Right kidney (tissue), 1 donor: ENCODE measurements at regions not wholly inside any gene's neighbourhood (a gene's known extent, or its start where the extent isn't known, plus 50 kb on each side); places are given as distances from the start of the nearest gene placed in this dataset.
"Not testable (repeated sequence)": the region's sequence is repeated elsewhere in the genome, so short reads cannot be mapped to it uniquely, and the experiment has no call there.

ENCODE experiments used
- DNase-seq: peaks from one replicate; pipeline ENCODE4 v3.0.0-alpha.2; 2016

DNA sequence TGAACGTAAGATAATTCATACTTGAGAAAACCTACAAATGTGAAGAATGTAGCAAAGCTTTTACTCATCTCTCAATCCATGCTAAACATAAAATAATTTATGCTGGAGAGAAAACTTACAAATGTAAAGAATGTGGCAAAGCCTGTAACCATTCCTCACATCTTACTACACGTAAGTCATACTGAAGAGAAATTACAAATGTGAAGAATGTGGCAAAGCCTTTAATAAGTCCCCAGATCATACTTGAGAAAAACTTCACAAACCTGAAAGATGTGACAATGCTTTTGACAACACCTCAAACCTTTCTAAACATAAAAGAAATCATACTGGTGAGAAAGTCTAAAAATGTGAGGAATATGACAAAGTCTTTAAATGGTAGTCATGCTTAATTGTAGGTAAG, 89.4 kb downstream of the ZNF675 start:
- DNase-seq: no peak

GRCh38 chr19:23596872-23597271, 90.1 kb downstream of the ZNF675 start:
- no peak for DNase-seq

- DNase-seq: not testable (repeated sequence)
Observed at GRCh38 chr19:23594311-23594710, 92.7 kb downstream of the ZNF675 start.

GRCh38 chr19:23587546-23587945, 99.5 kb downstream of the ZNF675 start:
- DNase-seq: no peak

DNA sequence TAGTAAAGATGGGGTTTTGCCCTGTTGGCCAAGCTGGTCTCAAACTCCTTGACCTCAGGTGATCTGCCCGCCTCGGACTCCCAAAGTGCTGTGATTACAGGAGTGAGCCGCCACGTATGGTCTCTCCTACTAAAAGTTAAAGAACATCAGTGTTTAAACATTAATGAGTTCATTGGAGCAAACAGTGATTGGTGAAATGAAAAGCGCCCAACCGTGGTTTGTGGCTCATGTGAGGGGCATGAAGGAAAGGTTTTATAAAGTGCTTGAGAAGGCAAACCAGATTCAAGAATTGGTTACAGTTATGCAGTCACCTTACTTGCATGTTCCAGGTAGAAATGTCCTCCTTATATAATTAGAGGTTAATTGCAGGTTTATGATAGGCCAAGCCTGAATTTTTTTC, 109.5 kb downstream of the ZNF675 start:
- no peak for DNase-seq

DNA sequence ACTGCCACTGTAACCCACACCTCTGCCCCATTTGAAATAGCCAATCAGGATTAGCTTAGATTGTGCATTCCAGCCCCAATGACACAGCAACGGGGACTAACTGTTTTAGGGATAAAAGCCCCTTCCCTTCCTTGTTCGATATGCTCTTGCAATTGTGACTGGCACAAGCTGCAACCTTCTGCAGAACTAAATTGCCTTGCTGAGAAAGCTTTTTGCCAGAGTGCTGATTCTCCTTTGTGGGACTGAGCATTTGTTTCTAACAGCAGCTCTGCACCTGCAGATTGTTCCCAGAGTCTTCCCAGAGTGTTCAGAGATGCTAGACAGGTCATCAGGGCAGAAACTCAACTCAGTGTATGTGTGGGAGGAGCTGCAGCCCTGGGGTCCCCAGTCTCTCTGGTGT, 115.8 kb downstream of the ZNF675 start:
- DNase-seq: no peak

DNA sequence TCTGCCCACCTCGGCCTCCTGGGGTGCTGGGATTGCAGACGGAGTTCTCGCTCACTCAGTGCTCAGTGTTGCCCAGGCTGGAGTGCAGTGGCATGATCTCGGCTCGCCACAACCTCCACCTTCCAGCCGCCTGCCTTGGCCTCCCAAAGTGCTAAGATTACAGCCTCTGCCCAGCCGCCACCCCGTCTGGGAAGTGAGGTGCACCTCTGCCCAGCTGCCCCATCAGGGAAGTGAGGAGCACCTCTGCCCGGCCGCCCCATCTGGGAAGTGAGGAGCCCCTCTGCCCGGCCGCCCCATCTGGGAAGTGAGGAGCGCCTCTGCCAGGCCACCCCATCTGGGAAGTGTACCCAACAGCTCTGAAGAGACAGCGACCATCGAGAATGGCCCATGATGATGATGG, 118.9 kb downstream of the ZNF675 start:
- not testable (repeated sequence) for DNase-seq

DNA sequence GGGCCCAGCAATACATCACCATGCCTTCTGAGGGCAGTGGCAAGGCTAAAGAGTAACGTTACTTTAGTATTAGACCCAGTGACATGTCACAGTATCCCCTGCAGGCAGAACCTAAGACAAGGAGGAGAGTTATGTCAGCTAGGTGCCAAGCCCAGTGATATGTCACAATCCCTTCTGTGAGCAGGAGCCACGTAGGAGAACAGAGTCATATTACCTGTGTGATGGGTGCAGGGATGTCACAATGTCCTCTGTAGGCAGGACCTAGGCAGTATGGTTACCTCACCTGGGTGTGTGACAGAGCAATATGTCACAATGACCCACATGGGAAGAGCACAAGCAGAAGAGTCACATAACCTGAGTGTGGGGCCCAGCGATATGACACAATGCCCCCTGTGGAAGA, 121.8 kb downstream of the ZNF675 start:
- no peak for DNase-seq

DNA sequence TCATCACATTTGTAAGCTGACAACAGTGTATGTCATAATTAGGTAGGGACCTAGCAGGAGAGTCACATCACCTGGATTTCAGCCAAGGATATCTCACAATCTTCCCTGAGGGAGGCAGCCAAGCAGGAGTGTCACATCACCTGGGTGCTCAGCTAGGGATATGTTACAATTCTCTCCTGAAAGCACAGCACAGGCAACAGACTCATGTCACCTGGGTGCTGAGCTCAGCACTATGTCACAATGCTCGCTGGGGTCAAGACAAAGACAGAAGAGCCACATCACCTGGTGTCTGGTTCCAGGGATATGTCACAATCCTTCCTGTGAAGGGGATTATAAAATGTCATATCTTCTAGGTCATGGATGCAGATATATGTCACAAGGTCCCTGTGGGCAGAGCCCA, 123.7 kb downstream of the ZNF675 start:
- no peak for DNase-seq

DNA sequence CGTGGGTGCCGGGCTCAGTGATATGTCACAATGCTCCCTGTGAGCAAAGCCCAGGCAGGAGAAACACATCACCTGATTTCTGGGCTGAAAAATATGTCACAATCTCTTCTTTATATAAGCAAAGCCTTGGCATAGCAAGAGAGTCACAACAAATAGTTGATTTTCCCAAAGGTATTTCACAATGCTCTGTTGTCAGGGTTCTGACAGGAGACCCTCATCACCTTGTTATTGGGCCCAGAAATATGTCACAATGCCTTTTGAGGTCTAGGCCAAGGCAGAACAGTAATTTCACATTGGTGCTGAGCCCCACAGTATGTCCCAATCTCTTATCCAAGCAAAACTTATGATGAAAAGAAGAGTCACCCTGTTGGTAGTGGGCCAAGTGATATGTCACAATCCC, 125.7 kb downstream of the ZNF675 start:
- DNase-seq: no peak

DNA sequence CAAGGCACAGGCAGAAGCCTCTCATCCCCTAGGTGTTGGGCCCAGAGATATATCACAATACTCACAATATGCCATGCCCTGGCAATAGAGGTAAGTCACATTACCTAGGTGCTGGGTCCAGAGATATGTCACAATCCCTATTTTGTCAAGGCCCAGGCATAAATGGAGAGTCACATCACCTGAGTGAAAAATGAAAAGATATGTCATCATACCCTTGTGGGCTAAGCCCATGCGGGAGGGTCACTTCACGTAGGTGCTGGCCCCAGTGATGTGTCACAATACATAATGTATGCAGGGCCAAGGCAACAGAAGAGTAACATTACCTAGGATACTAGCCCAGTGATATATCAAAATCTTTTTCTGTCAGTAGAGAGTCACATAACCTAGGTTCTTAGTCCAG, 127.0 kb downstream of the ZNF675 start:
- DNase-seq: no peak

GRCh38 chr19:23558541-23558940, 128.5 kb downstream of the ZNF675 start:
- DNase-seq: no peak

DNA sequence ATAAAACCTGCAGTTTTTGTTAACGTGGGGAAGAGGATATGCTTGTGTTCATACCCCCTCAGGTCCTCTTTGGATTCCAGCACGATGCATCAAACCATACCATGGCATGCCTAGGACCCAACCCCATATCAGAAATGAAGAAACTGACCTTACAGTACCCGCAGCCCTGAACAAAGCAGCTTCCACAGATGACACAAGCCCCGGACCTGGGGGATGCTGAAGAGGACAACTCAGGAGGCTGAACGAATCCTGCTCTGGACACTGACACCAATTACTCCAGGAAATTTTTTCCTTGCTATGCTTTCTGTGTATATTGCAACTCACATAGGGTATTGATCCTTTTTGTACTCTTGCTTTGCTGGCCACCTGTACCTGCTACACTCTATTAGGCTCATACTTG, 129.6 kb downstream of the ZNF675 start:
- DNase-seq: no peak

GRCh38 chr19:23554548-23554947, 132.5 kb downstream of the ZNF675 start:
- no peak for DNase-seq

DNA sequence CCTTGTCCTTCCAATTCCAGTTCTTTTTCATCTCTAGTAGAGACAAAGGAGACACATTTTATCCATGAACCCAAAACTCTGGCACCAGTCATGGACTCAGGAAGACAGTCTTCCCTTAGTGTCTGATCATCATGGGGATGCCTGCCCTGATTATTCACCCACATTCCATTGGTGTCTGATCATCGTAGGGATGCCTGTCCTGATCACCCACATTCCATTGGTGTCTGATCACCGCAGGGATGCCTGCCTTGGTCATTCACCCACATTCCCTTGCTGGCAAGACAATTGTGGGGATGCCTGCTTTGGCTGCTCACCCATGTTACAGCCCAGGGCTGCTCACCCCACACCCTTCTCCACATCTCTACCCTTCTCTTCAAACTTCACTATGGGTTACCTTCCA, 136.9 kb downstream of the ZNF675 start:
- DNase-seq: not testable (repeated sequence)

- no peak for DNase-seq
Observed at GRCh38 chr19:23547816-23548430, 139.1 kb downstream of the ZNF675 start.

- no peak for DNase-seq
Observed at GRCh38 chr19:23547156-23547555, 139.9 kb downstream of the ZNF675 start.

- no peak for DNase-seq
Observed at GRCh38 chr19:23543351-23543750, 143.7 kb downstream of the ZNF675 start.

DNA sequence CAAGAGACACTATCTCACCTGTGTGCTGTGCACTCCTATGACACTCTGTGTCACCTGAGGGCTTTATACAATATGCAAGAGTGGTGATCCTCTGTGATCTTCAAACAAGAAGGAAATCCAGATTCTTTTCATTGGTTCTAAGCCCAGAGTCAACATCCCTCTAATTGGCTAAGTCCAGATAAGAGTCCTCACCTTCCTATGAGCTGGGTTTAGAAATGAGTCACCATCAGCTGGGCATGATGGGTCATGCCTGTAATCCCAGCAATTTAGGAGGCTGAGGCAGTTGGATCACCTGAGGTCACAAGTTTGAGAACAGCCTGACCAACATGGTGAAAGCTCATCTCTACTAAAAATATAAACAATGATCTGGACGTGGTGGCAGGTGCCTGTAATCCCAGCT, 144.4 kb downstream of the ZNF675 start:
- DNase-seq: no peak

DNA sequence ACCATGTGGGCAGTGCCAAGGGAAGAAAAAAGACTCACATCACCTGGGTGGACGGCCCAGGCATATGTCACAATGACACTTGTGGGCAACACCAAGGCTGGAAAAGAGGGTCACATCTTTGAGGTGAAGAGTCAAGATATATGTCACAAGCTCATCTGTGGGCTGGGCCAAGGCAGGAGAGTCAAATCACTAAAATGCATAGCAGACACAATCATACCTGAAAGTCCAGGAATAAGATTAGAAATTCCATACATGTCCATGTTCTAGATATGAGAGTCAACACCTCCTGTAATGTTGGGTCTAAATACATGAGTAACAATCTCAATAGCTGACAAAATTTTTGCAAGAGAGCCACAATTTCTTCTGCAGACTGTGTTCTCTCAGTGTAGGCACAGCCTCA, 145.0 kb downstream of the ZNF675 start:
- DNase-seq: no peak

GRCh38 chr19:23540180-23540579, 144.9 kb upstream of the ZNF91 start:
- DNase-seq: not testable (repeated sequence)

DNA sequence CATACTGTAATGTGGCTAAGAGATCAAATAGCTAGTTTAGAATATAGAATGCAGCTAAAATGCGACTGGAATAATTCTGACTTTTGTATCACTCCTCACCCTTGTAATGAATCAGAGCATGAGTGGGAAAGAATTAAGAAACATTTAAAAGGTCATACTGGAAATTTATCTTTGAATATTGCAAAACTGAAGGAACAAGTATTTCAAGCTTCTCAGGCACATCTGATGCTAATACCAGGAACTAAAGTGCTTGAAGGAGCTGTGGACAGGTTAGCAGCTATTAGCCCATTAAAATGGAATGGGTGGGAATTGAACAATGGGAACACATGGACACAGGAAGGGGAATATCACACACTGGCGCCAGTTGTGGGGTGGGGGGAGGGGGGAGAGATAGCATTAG, 144.2 kb upstream of the ZNF91 start:
- DNase-seq: no peak

DNA sequence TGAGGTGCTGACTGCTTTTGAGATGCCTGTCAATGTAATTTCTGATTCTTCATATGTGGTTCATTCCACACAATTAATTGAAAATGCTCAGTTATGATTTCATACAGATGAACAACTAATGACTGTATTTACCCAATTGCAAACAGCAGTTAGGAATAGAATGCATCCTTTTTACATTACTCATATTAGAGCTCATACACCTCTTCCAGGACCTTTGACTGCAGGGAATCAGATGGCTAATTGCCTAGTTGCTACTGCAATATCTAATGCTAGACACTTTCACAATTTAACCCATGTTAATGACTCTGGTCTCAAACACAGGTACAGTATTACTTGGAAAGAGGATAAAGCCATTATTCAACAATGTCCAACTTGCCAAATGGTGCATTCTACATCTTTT, 141.9 kb upstream of the ZNF91 start:
- DNase-seq: not testable (repeated sequence)

- not testable (repeated sequence) for DNase-seq
Observed at GRCh38 chr19:23536341-23536740, 141.1 kb upstream of the ZNF91 start.

DNA sequence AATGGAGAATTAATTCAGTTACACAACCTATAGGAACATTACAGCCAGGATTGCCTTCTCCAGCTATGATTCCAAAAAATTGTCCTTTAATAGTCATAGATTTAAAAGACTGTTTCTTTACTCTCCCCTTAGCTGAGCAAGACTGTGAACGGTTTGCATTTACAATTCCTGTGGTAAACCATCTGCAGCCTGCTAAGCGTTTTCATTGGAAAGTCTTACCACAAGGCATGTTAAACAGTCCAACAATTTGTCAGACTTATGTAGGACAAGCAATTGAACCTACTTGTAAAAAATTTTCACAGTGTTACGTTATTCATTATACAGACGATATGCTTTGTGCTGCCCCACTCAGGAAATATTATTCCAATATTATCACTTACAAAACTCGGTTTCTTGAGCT, 140.6 kb upstream of the ZNF91 start:
- DNase-seq: not testable (repeated sequence)
